HTERT RPE-1 (cell line): ENCODE measurements at regions not wholly inside any gene's neighbourhood (a gene's known extent, or its start where the extent isn't known, plus 50 kb on each side); places are given as distances from the start of the nearest gene placed in this dataset.
"Not testable (repeated sequence)": the region's sequence is repeated elsewhere in the genome, so short reads cannot be mapped to it uniquely, and the experiment has no call there.

Experiments
- in situ Hi-C: fragments of 300-500 bp; cut with MboI; formaldehyde crosslinking; loops from 4 replicates; pipeline ENCODE4 v1.14.3; 2020; ENCODE audit warnings: low sequenced_read_pairs

DNA sequence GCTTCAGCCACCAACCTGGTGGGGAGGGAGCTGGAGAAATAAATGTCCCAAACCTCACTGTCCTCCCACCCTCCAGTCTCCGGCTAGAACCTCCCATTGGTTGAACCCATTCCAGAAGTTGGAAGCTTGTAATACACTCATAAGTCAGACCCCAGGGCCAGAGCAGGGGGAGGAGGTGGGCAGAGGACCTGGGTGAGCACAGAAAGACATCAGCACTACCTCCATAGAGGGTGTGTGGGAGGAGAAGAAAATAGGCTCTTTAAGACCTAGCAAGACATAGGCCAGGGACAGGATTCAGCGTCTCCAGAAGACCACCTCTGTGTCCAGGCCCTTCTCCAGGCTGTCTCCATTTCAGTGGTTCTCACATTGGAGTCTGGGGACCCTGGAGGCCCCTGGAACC is 73.3 kb upstream of the TOP1 start:
- in situ Hi-C loops: no loop called here

DNA sequence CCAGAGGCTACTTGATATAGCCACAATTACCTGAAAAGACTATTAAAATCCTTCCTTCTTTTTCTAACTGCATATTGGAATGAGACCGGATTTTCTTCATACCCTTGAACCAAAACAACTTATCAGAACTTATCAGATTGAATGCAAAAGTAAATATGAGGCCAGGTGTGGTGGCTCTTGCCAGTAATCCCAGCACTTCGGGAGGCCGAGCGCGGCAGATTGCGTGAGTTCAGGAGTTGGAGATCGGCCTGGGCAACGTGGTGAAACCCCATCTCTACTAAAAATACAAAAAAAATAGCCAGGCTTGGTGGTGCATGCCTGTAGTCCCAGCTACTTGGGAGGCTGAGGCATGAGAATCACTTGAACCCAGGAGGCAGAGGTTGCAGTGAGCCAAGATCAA is 72.8 kb upstream of the TOP1 start:
- in situ Hi-C loops: not testable (repeated sequence)

DNA sequence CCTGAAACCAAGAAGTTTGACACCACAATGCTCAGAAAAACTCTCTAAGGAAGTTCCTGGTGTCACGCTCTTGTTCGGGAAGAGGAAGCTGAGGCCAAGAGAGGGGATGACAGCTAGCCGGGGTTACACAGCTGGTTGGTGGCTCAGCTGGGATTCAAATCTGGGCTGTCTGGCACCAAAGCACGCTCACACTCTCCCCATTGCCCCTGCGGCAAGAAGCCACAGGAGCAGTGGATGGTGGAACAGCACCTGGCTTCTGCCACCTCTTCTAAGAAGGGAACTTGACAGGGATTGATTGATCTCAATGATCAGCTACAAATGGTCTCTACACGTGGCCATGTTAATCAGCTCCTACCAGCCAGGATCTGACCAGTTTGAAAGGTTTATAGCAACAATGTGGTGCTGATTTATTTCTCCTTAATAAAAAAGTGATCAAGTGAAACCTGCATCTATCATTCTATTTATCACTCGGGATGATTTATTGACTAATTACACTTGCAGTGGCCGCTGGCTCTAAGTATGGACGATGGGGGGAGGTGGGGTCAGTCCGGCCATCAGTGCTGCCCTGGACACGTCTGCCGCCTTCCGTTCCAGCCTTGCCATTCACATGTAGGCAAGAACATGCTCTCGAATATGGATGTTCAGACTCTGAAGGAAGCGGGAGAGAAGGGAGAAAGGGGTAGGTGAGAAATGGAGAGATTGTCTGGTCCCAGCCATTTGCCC is 71.9 kb upstream of the TOP1 start:
- in situ Hi-C loops: no loop called here

DNA sequence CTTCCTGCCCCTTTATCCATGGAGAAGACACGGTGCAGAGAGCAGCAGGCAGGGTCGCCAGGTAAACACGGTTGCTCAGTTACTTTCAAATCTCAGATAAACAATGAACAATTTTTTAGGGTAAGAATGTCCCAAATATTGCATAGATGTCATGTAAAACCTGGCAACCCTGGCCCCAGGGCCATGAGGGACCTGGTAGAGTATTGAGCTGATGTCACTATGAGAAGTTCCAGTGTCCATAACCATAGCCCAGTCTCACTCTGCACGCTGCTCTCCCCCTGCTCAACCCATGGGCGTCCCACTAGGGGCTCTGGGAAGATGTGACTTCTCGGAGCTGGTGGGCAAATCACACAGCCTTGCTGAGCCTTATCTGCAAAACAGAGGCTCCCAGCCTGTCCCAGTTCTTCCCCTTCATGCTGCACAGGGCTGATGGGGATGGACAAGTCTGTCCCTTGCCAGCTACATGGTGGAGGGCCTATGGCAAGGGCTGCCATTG is 71.3 kb upstream of the TOP1 start:
- in situ Hi-C loops: no loop called here

DNA sequence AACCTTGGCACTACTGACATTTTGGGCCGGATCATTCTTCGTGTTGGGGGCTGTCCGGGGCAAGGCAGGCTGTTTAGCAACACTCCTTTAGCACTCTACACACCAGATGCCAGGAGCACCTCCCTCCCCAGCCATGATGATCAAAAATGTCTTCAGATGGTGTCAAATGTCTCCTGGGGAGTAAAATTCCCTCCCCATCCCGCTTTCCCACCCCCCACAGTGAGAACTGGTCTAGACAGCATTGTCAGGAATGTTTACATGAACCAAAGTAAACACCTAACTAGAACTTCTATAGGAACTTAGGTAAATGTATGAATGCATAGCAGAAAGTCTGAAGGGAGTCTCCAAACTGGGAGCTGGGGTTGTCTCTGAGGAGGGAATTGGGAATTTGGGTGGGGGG is 70.0 kb upstream of the TOP1 start:
- in situ Hi-C loops: no loop called here

DNA sequence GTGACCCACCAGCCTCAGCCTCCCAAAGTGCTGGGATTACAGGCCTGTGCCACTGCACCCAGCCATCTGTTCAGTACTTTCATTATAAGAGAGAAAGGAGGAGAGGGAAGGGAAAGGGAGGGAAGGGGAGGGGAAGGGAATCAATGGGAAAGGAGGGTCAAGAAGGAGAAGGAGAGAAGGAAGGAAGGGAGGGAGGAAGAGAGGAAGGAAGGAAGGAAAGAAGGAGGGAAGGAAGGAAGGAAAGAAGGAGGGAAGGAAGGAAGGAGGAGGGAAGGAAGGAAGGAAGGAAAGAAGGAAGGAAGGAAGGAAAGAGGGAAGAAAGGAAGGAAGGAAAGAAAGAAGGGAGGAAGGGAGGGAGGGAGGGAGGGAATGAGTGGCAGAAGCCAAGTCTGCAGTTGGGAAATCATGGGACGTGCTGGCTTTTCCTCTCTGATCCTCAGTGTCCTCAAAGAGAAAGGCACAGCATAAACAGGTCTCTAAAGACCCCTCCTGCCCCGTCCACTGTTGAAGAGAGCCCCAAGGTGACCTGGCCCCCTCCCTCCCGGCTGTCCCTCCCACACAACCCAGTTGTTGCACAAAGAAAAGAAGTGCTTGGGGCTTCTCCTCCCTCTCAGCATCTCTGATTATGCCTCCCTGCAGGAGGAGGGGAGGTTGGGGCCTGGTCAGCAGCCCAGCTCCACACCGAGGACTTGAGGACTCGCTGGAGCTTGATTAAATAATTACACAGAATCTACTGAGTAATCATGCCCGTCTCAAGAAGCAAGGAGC is 69.1 kb upstream of the TOP1 start:
- in situ Hi-C loops: no loop called here

DNA sequence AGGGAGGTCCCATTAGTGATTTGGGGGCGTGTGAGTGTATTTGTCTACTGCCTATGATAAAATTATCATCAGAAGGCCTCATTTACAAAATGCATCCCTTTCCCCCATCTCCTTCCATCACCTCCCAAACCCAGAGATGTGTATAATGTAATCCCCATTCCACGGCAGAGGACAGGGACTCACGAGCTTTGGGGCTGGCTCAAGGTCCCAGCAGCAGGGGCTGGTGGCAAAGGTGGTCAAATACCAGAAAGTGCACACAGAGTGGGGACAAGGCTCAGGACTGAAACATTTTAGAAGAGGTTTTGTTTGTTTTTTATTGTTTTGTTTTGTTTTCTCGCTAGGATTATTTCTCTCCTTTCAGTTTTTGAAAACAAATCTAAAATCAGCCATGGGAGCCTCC is 68.5 kb upstream of the TOP1 start:
- in situ Hi-C loops: no loop called here

DNA sequence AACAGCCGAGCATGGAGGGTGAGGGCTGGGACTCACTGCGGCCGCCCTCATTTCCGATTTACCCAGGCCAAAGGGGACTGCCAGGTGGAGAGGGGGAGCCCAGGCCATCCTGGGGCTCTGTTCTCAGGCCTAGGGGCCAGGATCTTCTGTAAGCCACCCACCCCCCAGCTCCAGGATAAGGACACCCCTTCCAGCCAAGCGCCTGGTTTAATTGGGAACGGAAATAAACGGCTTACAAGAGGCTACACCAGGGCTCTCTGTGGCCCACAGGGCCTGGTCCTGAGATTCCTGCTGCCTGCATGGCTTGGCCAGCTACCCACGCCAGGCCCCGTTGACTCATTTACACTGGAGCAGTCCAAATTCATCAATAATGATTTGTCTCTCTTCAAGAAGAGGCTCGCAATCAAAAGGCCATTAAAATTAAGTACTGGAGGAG is 68.1 kb upstream of the TOP1 start:
- in situ Hi-C loops: no loop called here

DNA sequence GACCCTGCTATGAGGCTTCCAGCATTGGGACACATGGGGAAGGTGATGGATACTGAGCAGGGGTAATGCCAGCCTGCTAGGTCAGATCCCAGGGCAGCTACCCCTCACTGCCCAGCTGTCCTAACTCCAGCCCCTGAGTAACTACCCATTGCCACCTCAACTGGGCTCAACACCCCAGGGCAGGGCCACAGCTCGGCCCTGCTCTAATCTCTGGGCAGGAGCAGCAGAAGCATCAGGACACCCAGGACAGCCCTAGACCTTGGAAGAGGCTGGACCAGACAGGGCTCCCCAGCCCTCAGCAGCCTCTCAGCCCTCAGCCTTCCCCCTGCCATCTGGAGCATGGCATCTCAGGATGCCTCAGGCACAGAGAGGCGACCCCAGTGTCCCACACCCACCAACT is 67.4 kb upstream of the TOP1 start:
- in situ Hi-C loops: no loop called here

DNA sequence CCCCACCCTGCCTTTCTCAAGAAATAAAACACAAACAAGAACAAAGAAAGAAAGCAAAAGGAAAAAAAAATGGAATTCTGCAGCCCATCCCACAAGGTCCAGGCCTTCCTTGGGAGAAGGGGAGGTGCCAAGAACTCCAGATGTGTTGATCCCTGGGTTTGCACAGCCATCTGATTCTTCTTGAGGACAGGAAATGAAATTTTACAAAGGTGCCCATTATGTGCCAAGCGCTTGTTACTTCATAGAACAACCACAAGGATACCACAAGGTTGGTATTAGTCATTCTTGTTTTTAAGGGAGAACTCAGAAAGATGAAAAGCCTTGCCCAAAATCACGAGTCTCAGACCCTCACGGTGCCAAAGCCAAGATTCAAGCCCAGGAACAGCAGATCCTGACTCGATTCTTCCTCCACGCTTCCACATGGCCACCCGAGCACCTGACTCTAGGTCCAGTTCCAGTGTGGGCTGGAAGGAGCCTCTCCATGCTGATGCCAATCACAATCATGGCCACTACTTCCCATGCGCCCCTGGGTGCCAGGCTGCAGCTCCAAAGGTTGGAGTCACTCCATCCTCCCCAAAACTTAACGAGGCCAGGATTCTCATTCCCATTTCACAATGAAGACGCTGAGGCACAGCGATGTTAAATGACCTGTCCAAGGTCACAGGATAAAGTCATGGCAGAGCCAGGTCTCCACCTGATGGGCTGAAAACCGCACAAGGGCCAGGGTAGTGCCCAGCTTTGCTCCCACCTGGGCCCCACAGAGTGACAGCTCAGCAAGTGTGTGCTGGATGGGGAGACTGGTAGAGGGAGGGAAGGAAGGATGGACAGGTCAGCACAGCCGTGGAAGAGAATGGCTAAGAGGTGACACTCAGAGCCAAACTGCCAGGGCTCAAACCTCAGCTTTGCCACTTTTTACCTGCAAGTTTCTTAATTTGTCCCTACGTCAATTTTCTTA is 66.7 kb upstream of the TOP1 start:
- in situ Hi-C loops: no loop called here

DNA sequence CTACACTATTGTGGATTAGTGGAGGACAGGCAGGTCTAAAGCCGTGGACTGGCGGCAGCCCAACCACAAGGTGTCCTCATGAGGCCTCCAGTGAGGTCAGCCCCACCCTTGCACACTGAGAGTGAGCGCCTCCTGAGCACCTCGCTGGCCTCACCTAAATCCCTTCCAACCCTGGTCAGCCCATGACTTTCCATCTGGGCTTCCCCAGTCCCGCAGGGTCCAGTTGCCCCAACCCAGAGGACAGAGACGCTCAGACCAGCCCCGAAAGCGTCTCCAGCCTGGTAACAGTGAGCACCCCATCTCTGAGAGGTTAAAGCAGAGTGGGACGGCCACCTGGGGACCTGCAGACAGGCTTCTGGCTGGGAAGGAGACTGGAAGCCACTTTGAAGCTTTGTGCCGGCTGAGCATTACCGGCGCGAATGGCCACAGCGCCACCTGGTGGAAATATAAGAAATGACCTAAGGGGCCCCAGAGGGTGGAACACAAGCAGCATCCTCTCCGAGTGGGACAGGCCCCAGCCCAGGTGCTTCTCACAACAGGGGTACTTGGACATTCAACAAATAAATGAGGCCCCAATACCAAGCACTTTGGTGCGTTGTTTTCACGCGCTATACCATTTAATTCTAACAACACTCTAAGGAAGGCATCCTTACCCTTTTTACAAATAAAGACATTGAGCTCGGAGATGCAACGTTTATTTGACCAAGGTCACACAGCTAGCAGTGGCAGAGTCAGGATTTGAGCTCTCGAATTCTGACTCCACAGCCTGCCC is 65.7 kb upstream of the TOP1 start:
- in situ Hi-C loops: no loop called here

DNA sequence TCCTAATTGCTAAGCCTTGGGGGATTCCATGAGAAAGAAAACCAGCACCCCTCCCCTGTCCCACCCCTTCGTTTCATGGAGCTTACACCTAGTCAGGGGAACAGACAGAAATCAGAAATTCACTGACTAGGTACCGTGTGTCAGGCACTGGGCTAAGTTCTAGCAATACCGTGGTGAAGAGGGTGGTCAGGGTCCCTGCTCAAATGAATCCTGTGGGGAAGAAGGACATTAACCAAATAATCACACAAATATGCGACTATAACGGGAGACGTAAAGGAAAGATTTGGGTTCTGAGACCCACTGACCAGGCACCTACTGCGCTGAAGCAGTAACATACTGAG is 65.1 kb upstream of the TOP1 start:
- in situ Hi-C loops: no loop called here

DNA sequence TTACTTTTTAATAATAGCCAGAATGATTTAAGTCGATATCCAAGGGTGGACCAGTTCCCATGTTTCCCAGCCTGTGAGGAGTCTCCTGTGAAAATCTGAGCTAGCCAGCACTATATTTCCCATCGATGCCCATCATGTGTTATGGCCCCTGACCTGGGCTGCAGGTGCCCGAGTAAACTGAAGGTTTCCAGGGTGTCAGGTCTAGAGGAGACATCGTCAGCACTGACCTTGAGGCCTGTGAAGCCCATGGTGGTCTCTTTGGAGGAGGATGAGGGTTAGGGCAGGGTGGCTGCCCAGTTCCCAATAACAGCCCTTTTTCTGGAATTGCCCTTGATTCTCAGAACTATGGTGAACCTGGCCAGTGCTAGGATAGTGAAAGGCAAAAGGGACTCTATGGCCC is 63.0 kb upstream of the TOP1 start:
- in situ Hi-C loops: no loop called here

DNA sequence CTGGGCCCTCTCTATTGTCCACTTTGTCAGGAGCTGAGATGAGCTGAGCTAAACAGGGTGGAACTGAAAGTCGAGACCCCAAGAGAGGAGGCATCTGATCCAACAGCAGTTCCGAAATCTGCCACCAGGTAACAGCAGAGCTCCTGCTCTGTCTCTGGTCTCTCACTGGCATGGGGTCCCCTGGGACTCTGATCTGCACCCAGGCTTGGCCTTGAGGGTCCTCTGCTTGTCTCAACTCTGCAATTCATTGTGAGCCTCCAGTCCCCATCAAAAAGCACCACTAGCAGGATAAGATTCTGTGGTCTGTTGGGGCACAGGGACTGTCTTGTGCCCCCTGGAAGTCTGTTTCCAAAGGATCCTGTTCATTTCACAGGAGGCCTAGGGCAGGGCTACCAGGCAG is 62.5 kb upstream of the TOP1 start:
- in situ Hi-C loops: no loop called here

DNA sequence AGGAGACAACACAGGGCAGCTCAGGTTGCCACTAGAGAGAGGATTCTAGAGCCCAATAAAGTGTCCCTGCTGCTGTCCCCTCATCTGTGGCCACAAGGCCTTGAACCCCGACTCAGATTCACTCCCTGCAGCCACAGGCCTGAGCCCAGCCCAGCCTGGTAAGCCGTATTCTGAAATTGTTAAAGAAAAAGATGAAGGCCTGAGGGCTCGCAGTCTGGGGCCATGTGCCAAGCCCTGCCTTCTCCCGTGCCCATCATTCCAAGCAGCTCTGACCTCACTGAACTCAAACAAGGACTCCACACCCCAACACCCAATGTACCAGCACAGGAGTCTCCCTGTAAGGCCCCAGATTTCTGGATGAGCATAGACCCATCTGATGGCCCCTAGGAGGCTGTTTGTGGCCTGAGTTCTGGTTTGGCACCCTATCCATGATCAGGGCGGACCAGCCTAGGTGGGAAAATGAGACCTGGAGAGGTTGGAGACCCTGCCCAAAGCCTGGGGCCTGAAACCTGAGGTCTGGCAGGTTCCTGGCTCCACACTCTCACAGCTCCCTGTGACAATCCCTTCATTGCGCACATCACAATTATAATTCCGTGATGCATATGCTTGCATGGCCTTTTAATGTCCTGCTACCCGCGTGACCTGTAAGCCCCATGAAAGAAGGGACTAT is 62.0 kb upstream of the TOP1 start:
- in situ Hi-C loops: no loop called here

DNA sequence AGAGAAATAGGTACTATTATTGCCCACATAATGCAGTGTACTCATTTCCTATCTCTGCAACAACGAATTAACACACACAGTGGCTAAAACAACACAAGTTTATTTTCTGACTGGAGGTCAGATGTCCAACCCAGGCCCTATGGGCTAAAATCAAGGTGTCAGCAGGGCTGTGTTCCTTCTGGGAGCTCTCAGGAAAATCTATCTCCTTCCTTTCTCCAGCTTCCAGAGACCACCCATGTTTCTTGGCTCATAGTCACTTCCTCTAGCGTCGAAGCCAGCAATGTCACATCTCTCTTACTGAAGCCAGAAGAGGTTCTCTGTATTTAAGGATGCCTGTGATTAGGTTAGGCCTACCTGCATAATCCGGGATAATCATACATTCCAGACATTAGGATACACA is 60.9 kb upstream of the TOP1 start:
- in situ Hi-C loops: no loop called here

DNA sequence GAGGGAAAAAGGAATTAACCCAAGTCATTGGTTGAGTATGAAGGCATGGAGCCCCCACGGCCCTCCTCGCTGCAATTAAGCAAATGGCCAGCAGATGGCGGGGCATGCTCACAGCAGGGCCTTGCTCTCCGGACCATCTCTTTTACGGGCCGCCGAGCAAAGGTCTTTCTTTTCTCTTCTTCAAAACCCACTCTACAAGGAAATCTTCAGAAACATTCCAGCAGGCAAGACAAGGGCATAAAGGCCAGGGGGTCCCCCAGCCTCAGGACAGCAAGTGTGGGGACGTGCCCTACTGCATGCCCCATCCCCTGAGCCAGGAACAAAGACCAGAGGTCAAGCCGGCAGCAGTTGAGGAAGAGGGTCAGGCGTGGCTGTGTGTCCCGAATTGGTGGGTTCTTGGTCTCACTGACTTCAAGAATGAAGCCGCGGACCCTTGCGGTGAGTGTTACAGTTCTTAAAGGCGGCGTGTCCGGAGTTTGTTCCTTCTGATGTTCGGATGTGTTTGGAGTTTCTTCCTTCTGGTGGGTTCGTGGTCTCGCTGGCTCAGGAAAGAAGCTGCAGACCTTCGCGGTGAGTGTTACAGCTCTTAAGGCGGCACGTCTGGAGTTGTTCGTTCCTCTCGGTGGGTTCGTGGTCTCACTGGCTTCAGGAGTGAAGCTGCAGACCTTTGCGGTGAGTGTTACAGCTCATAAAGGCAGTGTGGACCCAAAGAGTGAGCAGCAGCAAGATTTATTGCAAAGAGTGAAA is 59.6 kb upstream of the TOP1 start:
- in situ Hi-C loops: not testable (repeated sequence)

DNA sequence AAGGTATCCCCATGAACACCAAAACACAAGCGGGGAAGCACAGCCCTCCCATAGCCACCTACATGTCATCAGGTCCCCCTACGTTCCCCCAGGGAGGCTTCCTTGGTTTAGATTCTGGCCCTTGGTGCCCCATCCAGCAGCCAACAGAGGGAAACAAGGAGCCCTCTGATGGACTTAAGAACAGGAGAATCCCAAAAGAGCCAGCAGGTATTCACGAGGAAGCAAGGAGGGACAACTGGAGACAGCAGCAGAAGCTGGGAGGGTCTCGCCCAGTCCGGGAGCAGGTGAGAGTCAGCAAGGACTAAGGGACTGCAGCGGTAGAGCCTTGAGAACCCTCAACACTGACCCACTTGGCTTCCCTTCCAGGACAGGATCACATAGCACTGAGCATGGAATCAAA is 58.4 kb upstream of the TOP1 start:
- in situ Hi-C loops: no loop called here

DNA sequence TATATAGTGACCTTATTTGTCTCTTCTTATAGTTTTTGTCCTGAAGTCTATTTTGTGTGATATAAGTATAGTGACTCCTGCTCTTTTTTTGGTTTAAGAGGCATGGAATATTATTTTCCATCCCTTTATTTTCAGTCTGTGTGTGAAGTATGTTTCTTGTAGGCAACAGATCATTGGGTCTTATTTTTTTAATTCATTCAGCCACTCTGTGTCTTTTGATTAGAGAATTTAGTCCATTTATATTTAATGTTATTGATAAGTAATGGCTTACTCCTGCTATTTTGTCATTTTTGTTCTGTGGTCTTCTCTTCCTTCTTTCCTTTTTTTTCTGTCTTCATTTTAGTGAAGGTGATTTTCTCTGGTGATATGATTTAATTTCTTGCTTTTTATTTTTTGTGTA is 51.4 kb upstream of the TOP1 start:
- in situ Hi-C loops: loop anchor here (25.0 kb wide), 1 partner anchor 135 kb away; no protein-coding TSS in a partner anchor
